Activated T-cell treated with anti-CD3 and anti-CD28 coated beads, Interleukin-2, amount 50 U/mL, for 4 hours (primary cell): ENCODE measurements at regions not wholly inside any gene's neighbourhood (a gene's known extent, or its start where the extent isn't known, plus 50 kb on each side); places are given as distances from the start of the nearest gene placed in this dataset.
A peak's percentile ranks its signal among the peaks of the same experiment; 100 is the strongest.

Source experiments
- ATAC-seq, 2 donors: fragments of 200-7000 bp; cut with Tn5 transposase; one replicate each; pipeline ENCODE4 v1.10.0; 2021
- DNase-seq: peaks from one replicate; pipeline ENCODE4 v3.0.0-alpha.2; 2020
- H3K27me3 Mint-ChIP-seq: one replicate; pipeline ENCODE4 v1.8.0; 2021; ENCODE audit warnings: low read depth, mixed read lengths
- H3K36me3 Mint-ChIP-seq: one replicate; pipeline ENCODE4 v1.8.0; 2022; ENCODE audit warnings: mixed read lengths; ENCODE audit not compliant: insufficient read depth
- H3K4me1 Mint-ChIP-seq: one replicate; pipeline ENCODE4 v1.8.0; 2021; ENCODE audit warnings: low read depth, mixed read lengths
- H3K4me3 Mint-ChIP-seq: one replicate; pipeline ENCODE4 v1.8.0; 2021; ENCODE audit warnings: mild to moderate bottlenecking, moderate library complexity, mixed read lengths
- H3K9me3 Mint-ChIP-seq: one replicate; pipeline ENCODE4 v1.8.0; 2021; ENCODE audit warnings: mixed read lengths

GRCh38 chr7:1361756-1362125, 97.5 kb downstream of the MICALL2 start:
- peaks cover 12% of the 10 kb centered on the region for H3K27me3 Mint-ChIP-seq
- ATAC-seq: no peak
- H3K4me1 Mint-ChIP-seq: no peaks in the 10 kb centered on the region
- DNase-seq: no peak
- H3K36me3 Mint-ChIP-seq: no peaks in the 10 kb centered on the region
- H3K9me3 Mint-ChIP-seq: no peaks in the 10 kb centered on the region
- H3K4me3 Mint-ChIP-seq: no peak overlapping the region

GRCh38 chr7:1362301-1362700, 97.0 kb downstream of the MICALL2 start:
- H3K4me1 Mint-ChIP-seq: no peaks in the 10 kb centered on the region
- H3K4me3 Mint-ChIP-seq: no peak overlapping the region
- H3K27me3 Mint-ChIP-seq: peaks cover 15% of the 10 kb centered on the region
- H3K9me3 Mint-ChIP-seq: no peaks in the 10 kb centered on the region
- H3K36me3 Mint-ChIP-seq: no peaks in the 10 kb centered on the region
- ATAC-seq (no peak), DNase-seq (no peak)

DNA sequence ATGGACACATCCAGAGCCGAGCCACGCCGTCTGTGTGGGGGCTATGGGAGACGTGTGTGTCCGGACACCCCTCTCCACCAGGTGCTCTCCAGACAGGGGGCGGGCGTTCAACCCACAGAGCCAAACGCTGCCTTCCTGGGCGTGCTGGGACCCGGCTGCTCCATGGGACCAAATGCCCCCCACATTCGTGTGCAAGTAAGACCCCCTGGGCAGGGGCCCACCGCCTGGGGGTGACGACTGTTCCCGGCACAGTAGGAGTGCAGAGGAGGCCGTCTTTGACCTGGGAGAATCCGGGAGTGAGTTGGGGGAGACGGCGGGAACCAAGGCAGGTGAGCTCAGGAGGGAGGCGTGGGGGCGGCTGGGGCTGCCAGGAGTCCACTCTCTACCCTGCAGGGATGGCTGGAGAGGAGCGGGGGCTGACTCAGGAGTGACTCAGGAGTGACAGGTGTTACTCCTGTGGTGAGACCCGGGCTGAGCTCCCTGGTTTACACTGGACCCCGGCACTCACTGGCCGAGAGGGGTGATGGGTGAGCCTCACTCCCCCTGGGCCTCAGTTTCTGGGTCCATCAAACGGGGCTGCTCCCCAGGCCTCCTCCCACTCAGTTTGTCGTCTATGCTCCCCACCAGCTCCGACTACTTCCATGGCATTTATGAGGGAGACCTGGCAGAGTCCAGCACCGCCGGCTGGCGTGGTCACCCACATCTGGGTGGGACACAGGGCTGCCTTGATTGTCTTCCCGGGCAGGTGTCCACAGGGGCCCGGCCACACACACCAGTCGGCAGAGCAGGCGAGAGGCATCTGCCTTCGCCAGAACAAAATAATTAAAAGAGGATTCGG, 95.0 kb downstream of the MICALL2 start:
- ATAC-seq (no peak), DNase-seq (no peak)
- Mint-ChIP-seq H3K4me1 (peaks cover 2% of the 10 kb centered on the region), H3K9me3 (no peaks in the 10 kb centered on the region), H3K36me3 (no peaks in the 10 kb centered on the region), H3K4me3 (no peak overlapping the region), H3K27me3 (peaks cover 30% of the 10 kb centered on the region)

GRCh38 chr7:1364906-1365570, 94.2 kb downstream of the MICALL2 start:
- Mint-ChIP-seq H3K4me3 (no peak overlapping the region), H3K36me3 (no peaks in the 10 kb centered on the region)

GRCh38 chr7:1365846-1366245, 93.4 kb downstream of the MICALL2 start:
- Mint-ChIP-seq H3K27me3 (peaks cover 43% of the 10 kb centered on the region), H3K9me3 (no peaks in the 10 kb centered on the region), H3K36me3 (no peaks in the 10 kb centered on the region), H3K4me1 (peaks cover 2% of the 10 kb centered on the region), H3K4me3 (no peak overlapping the region)
- ATAC-seq: no peak
- DNase-seq: no peak

More at GRCh38 chr7:1364906-1365570, 94.2 kb downstream of the MICALL2 start:
- ATAC-seq (no peak), DNase-seq (no peak)
- Mint-ChIP-seq H3K27me3 (peaks cover 35% of the 10 kb centered on the region), H3K9me3 (no peaks in the 10 kb centered on the region), H3K4me1 (peaks cover 2% of the 10 kb centered on the region)

GRCh38 chr7:1366801-1367405, 92.4 kb downstream of the MICALL2 start:
- H3K36me3 Mint-ChIP-seq: no peaks in the 10 kb centered on the region
- H3K4me3 Mint-ChIP-seq: no peak overlapping the region
- DNase-seq (no peak), ATAC-seq (no peak)
- peaks cover 2% of the 10 kb centered on the region for H3K4me1 Mint-ChIP-seq
- H3K27me3 Mint-ChIP-seq: peaks cover 45% of the 10 kb centered on the region
- no peaks in the 10 kb centered on the region for H3K9me3 Mint-ChIP-seq

GRCh38 chr7:1367501-1368183, 91.6 kb downstream of the MICALL2 start:
- no peaks in the 10 kb centered on the region for H3K36me3 Mint-ChIP-seq
- peaks cover 47% of the 10 kb centered on the region for H3K27me3 Mint-ChIP-seq
- H3K9me3 Mint-ChIP-seq: no peaks in the 10 kb centered on the region
- no peak overlapping the region for H3K4me3 Mint-ChIP-seq
- peaks cover 2% of the 10 kb centered on the region for H3K4me1 Mint-ChIP-seq
- DNase-seq (no peak), ATAC-seq (no peak)

GRCh38 chr7:1368184-1368681, 91.0 kb downstream of the MICALL2 start:
- Mint-ChIP-seq H3K4me1 (peaks cover 2% of the 10 kb centered on the region), H3K27me3 (peaks cover 47% of the 10 kb centered on the region), H3K36me3 (no peaks in the 10 kb centered on the region), H3K4me3 (no peak overlapping the region), H3K9me3 (no peaks in the 10 kb centered on the region)
- ATAC-seq (no peak), DNase-seq (no peak)

- H3K9me3 Mint-ChIP-seq: no peaks in the 10 kb centered on the region
- H3K36me3 Mint-ChIP-seq: no peaks in the 10 kb centered on the region
- ATAC-seq (peak; percentile 61 to 65), DNase-seq (no peak)
- H3K4me3 Mint-ChIP-seq: no peak overlapping the region
- H3K4me1 Mint-ChIP-seq: peaks cover 2% of the 10 kb centered on the region
- H3K27me3 Mint-ChIP-seq: peaks cover 51% of the 10 kb centered on the region
These were observed 90.3 kb downstream of the MICALL2 start for GRCh38 chr7:1368682-1369571.

DNA sequence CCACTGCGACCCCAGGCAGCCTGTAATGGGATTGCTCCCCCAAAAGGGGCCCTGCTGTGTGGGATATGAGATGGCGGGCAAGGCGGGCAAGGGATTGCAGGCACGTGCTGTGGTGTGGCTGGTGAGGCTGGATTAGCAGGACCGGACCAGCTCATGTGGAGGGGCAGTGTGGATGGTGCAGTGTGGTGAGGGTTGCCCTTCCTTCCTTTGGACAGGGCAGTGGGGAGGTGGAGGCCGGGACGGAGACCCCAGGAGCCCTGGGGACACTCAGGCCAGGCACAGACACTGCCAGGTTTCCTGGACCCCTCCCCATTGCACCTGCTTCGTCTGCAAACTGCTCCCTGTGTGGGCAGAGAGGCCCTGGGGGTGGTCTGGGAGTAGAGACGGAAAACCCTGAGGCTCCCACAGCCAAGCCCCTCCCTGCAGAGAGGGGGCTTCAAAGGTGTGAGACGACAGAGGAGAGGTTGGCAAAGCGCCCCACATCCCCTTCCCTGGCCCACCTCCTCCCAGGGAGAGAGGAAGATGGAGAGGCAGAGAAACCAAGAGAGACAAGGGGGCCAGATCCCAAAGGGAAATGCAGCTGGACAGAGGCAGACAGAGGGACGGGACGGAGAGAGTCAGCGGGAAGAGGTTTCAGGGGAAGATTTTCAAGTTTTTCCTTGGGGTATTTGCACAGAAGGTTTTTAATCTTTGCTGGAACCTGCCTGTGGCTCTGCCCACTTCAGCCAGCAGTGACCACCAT, 89.2 kb downstream of the MICALL2 start:
- Mint-ChIP-seq H3K36me3 (no peaks in the 10 kb centered on the region), H3K4me1 (peaks cover 2% of the 10 kb centered on the region), H3K4me3 (no peak overlapping the region), H3K9me3 (no peaks in the 10 kb centered on the region), H3K27me3 (peaks cover 53% of the 10 kb centered on the region)
- ATAC-seq (no peak), DNase-seq (no peak)

- Mint-ChIP-seq H3K9me3 (no peaks in the 10 kb centered on the region), H3K36me3 (no peaks in the 10 kb centered on the region), H3K4me3 (no peak overlapping the region), H3K4me1 (peaks cover 2% of the 10 kb centered on the region), H3K27me3 (peaks cover 54% of the 10 kb centered on the region)
- DNase-seq (no peak), ATAC-seq (no peak)
These were observed 88.5 kb downstream of the MICALL2 start for GRCh38 chr7:1370738-1371137.

DNA sequence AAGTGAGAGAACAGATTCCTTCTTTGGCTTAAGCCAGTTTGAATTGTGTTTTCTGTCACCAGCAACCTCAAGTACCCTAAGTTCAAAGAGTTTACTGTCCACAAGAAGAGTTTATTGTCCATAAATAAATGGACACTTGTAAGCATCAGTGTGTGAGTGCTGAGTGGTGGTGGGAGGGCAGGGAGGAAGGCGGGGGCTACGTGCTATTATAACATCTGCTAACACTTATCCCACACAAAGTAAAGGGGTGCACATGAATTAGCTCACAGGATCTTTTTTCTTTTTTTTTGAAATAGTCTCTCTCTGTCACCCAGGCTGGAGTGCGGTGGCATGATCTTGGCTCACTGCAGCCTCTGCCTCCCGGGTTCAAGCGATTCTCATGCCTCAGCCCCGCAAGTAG, 87.2 kb downstream of the MICALL2 start:
- DNase-seq (no peak), ATAC-seq (no peak)
- Mint-ChIP-seq H3K36me3 (no peaks in the 10 kb centered on the region), H3K27me3 (peaks cover 54% of the 10 kb centered on the region), H3K9me3 (no peaks in the 10 kb centered on the region), H3K4me1 (peaks cover 2% of the 10 kb centered on the region), H3K4me3 (no peak overlapping the region)
